Umbilical cord (tissue), 1 donor: ENCODE measurements at regions not wholly inside any gene's neighbourhood (a gene's known extent, or its start where the extent isn't known, plus 50 kb on each side); places are given as distances from the start of the nearest gene placed in this dataset.
A peak's percentile ranks its signal among the peaks of the same experiment; 100 is the strongest.
"Not testable (repeated sequence)": the region's sequence is repeated elsewhere in the genome, so short reads cannot be mapped to it uniquely, and the experiment has no call there.

Experiments
- DNase-seq: peaks from one replicate; pipeline ENCODE4 v3.0.0-alpha.2; 2015; ENCODE audit warnings: low spot score

DNA sequence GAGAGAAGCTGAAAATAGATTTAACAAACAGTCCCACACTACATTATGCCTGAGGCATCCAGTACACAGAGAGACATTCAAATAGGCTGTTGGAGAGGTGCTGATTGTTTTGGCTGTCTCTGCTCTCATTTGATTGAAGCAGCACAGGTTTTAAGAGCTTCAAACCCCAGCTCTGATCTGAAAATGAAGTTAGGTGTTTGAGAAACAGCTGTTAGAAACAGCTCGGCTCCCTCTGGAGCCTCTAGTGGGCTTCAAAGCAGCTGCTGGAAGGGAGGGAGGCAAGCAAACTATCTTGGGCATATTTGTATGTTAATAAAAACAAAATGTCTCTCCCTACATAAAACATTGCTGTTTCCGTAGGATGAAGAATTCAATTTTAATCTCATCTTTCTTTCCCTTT, 607.3 kb upstream of the GOT2 start:
- no peak for DNase-seq

DNA sequence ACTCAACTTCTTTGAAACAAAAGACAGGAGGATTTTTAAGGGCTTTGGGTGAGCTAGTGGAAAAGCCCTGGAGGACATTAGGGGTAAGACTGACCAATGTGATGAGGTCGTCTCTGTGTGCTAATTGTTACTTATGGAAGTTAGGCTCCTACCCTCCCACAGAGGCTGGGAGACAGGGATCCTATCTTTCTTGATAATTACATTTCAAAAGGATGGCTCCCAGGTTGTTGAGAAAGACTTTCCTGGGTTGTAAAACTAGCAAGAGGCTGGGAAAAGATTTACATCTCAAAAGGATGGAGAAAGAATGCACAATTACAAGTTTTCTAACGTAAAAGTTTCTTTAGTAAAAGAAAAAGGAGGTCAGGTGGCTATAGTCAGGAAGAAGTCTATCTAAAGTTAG, 605.8 kb upstream of the GOT2 start:
- no peak for DNase-seq

DNA sequence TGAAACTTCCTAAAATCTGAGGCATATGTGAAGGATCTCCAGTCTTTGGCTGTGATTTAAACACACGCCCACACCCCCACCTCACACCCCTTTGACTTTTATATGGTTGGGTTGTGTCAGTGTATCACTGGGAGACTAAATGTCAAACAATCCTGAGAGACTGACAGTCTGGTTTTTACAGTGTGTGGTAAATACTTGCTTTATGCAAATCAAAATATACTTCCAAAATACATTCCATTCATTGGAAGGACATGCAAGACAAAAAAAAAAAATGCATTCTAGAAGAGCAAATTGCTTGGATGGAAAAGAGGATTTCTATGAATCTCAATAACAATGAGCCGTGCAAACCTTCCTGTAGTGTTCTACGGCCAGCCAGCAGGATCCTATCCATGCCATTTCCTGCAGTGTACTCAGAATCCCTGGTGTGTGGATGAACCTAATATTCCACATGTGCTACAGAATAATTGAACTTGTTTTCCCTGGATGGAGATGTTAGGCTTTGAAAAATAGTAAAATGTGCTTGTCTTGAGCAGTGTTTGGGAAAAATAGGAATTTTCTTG, 602.1 kb upstream of the GOT2 start:
- DNase-seq, result no peak

DNA sequence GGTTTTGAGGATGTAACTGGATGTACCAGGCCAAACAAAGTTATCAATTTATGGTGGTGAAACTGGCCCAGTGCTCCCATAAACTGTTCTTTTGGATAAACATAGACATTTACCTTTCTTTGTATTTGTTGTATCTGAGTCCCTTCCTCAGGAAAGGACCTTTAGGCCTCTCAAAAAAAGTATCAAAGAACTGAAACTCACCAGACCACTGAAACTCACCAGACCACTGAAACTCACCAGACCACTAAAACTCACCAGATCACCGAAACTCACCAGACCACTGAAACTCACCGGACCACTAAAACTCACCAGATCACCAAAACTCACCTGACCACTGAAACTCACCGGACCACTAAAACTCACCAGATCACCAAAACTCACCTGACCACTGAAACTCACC, 597.6 kb upstream of the GOT2 start:
- not testable (repeated sequence) for DNase-seq

DNA sequence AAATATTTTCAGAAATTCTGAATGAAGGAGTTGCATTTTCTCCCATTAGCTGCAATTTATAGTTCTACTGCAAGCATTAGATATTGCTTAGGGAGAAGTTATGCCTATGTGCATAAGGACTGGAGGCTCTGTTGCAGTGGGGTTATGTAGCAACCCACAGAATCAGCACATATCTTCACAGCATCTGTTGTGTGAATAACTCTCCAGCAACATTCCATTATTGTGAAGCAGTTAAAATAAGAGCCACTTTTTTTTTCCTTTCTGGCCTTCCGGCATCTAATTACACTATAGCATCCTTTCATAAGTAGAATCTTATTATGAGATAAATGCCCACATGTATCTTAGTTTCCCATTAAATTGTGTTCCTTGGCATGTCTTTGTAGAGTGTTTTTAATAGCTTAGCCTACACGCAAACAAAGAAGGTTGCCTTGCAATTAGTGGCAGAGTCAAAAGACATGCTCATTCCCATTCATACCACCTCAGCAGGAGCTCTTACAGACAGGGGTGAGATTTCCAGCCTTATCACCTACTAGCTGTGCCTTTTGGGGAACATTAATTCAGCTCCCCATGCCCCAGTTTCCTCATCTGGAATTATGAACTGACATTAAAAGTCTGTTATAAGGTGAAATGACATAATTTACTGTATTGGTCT, 596.0 kb upstream of the GOT2 start:
- DNase-seq, result no peak

DNA sequence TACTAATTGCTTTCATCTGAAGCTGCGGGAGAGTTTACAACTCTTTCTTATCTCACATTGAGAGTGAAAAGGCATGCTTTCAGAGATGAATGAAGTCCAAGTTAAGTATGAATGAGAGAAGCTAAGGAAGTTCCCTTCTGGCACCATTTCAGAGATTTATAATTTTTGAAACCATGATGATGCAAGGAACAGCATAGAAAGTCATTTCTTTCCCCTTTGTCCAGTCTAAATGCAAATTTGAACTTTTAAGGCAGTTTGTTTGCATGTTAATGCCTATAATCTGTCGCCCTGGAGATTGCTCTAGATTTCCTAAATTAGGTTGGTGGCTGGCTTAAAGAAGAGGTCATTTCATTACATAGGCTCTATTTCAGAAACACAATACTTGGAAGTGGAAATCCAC, 594.8 kb upstream of the GOT2 start:
- no peak for DNase-seq

DNA sequence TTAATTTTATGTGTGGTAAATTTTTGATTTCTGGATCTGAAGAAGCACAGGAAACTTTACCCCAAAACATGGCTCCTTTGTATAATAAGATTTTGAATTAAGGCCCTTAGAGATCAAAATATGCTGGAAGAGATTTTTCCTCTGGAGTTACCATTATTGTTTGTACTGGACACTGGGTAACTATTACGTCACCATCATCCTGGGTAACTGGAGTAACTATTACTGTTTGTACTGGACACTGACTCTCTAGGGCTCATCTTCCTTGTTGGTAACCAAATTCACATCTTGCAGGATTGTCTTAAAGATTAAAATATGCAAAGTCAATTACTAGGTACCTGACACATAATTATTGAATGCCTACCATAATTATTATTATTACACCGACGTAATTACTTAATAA, 593.8 kb upstream of the GOT2 start:
- DNase-seq, result no peak

DNA sequence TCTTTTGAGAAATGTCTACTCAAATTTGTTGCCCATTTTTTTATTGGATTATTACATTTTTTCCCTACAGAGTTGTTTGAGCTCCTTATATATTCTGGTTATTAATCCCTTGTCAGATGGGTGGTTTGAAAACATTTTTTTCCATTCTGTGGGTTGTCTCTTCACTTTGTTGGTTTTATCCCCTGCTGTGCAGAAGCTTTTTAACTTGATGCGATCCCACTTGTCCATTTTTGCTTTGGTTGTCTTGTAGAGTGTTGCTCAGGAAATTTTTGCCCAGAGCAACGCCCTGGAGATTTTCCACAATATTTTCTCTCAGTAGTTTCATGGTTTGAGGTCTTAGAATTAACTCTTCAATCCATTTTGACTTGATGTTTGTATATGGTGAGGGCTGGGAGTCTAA, 592.8 kb upstream of the GOT2 start:
- no peak for DNase-seq

DNA sequence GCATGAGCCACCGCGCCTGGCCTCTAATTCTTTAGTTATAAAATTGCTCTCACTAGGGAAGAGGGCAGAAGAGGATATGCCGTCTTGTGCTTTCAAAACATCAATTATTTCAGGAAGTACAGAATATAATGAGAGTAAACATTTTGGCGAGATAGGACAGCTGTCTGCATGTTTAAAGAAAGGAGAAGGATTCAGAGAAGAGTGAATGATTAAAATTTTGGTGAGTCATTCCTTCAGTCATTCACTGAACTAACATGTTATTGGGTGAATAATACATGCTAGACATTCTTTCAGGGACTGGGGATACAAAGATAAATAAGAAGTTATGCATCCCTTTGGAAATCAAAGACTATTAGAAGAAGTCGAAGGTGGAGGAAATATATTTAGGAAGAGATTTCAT, 590.3 kb upstream of the GOT2 start:
- no peak for DNase-seq

DNA sequence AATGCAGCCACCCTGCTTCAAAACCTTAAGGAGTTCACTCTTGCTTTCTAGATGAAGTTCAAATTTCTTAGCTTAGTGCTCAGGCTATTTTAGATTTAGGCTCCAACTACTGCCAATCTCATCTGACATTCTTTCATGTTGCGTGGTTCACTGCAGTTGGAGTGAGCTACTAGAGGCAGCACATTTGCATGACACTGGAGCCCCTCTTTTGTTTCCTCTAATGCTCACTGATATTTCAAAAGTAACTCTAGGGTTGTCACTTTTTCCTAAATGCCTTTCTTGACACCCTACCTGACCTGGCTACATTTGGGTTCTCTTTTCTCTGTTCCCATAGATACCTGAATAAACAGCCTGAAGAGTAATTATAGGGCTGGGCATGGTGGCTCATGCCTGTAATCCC, 586.5 kb upstream of the GOT2 start:
- no peak for DNase-seq

DNA sequence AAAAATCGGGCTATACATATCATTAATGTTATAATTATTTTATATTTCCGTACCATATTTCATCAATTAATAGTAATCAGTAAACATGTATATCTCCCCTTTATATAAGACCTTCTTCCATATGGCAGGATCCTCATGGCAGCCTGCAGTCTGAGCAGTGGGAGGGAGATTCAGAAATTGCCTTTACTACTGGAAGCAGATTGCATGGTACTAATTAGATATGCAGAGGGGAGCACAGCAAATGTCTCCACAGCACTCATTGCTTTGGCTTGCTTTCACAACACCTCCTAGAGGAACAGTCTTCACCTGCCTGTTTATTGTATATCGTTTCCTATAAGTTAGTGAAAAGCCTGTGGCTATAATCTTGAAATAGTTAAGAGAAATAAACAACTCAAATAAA, 585.8 kb upstream of the GOT2 start:
- no peak for DNase-seq

DNA sequence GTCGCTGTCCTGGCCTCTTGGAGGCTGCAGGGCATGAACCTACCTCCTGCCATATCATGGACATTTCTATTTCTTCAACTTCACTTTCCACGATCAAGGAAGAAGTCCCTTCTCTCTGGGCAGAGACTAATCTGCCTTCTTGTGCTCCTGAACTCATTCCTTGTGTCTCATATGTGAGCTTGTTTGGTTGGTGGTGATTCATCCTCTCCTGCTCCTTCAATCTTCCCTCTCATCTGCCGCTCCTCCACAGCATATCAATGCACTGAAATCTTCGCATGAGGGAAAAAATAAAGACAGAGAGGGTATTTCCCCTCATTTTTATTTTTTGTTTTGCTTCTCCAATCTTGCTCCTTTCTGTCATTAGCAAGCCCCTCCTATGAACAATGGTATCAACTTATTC, 571.7 kb upstream of the GOT2 start:
- DNase-seq, result no peak

DNA sequence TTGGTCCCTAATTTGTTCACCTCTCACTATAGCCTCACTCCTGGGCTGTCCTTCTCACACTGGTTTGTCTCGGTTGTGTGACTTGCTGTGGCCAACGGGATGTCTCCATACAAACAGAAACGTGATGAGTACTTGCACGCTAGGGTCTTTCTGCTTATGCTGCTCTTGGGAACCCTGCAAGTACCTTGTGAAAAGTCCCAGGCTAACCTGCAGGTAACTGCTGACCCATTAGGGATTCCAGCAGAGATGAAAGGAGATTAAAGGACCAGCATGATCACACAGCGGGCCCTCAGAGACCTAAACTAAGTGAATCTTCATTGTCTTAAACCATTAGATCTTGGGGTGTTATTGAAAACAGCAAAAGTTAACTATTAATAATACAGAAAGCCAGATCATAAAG, 562.8 kb upstream of the GOT2 start:
- no peak for DNase-seq

DNA sequence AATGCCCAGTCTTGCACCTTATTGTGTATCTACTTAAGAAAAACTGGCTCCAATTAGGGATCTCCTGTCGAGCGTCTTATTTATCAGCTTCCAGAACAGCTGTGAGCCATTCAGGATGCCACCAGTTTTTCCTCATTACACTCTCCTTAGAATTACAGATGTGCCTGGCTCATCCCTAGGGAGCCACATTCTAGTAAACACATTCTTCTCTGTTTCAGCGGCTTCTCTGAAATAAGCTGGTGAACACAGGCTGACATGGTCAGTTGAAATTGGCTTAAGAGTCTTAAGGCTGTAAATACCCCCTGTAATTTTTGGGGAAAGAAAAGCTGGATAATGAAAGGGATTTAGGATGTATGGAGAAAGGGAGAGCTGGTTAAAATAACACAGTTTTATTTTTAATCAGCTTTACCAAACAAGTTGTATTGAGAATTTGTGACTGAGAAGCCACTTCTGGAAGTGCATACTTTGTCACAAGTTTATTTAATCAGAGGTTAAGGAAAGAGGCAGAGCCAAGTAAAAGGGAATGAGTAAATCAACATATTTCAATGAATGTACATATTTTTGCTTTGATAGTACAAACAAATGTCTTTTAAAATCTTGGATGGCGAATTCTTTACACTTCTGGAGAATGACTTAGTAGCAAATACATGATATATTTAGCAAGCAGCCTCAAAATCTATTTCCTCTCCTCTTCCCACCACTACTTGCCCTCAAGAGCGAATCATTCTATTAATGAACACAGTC, 562.0 kb upstream of the GOT2 start:
- DNase-seq, result peak; percentile 3

DNA sequence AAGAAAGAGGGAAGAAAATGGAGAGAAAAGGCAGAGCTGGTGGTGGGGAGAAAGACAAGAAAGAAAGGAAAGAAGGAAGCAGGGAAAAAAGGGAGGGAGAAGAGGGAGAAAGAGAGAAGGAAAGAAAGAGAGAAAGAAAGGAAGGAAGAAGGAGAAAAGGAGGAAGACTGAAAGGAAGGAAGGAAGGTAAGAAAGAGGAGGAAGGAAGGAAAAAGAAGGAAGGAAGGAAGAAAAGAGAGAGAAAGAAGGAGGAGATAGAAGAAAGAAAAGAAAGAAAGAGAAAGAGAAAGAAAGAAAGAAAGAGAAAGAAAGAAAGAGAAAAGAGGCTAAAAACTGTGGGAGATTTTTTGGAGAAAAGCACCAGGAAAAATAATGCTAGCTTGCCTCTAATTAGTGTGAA, 561.4 kb upstream of the GOT2 start:
- DNase-seq, result no peak

DNA sequence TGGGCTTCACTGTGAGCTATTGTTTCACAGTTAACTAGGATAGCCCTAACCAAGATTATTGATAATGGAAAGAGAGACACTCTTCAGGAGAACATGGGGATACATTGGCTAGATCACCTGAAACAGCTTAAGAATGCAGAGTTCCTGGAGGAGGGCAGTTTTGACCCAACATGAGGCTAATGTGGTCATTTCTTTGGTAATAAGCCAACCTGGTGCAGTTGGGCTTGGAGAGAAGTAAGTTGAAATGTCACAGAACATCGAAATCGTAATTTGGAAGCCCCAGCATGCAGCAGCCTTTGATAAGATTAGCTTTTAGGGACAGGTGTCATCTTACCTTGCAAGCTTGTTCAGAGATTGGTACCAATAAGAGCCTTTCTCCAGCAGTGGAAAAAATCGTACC, 556.6 kb upstream of the GOT2 start:
- no peak for DNase-seq

DNA sequence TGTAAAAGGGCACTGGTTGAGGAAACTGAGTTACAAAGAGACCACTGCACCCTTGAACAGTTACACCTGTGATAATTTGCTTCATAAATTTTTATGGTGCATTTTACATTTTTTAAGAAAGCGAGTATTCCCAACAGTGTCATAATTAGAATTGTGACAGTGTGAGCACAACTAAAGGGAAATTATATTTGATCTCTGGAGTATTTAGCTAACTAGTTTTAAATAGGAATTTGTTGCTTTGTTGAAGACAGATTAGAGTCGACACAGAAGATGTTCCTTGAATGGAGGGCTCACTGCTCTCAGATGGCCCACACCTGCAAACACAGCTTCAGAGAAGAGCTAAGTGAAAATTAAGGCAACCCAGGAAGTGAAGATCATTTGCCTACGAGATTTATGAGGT, 555.0 kb upstream of the GOT2 start:
- no peak for DNase-seq

DNA sequence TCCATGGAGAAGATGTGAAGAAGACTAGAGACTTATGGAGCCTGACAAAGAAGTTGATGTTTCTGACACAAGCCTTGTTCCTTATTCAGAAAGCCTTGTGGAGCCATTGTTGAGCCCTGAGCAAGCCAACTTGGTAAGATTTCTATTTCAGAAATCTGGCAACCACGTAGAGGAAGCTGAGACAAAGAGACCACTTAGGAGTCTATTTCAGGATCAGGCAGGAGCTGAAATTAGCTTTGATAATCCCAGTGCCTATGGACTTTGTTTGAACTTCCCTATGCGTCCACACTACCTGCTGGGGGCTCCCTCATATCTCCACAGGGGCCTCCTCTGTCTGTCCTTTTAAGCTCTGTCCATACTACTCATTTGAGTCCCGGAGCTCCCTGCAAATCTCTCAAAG, 540.0 kb upstream of the GOT2 start:
- no peak for DNase-seq

DNA sequence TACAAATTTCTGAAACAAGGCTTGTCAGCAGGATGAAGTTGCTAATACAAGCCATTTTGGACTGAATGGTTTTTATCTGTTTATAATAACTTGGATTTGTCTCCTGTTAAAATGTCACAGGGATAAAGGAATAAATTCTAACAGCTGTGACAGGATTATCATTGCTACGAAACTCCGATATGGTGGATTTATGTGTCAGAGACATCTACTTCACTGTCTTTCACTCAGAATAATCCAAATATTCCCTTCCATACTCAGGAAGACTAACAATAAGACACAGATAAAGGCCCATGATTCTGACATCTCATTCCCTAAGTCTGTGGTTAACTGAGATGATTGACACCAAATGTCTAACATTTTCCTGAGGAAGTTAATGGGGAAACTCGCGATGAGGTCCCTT, 529.8 kb upstream of the GOT2 start:
- no peak for DNase-seq

DNA sequence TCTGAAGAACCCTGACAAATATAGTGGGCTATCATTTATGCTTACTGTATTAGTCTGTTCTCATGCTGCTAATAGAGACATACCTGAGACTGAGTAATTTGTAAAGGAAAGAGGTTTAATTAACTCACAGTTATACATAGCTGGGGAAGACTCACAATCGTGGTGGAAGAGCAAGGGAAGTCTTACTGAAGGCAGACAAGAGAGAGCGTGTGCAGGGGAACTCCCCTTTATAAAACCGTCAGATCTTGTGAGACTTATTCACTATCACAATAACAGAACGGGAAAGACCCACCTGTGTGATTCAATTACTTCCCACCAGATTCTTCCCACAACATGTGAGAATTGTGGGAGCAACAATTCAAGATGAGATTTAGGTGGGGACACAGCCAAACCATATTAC, 526.8 kb upstream of the GOT2 start:
- DNase-seq, result no peak

DNA sequence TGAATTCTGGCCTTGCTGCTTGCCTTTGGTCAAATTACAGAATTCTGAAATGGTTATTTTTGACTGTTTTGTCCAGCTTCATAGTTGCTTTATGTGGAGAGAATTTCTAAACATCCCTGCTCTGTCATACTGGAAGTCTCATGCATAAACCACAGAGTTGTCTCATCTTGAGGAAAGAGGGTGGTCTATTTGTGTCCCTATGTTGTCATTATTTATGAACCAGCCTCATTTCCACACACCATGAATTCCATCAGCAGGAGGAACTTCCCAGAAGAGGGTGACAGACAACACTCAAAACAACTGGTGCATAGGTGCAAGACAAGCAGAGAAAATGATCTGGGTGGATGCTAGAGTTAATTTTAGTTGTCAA, 525.8 kb upstream of the GOT2 start:
- DNase-seq, result no peak

DNA sequence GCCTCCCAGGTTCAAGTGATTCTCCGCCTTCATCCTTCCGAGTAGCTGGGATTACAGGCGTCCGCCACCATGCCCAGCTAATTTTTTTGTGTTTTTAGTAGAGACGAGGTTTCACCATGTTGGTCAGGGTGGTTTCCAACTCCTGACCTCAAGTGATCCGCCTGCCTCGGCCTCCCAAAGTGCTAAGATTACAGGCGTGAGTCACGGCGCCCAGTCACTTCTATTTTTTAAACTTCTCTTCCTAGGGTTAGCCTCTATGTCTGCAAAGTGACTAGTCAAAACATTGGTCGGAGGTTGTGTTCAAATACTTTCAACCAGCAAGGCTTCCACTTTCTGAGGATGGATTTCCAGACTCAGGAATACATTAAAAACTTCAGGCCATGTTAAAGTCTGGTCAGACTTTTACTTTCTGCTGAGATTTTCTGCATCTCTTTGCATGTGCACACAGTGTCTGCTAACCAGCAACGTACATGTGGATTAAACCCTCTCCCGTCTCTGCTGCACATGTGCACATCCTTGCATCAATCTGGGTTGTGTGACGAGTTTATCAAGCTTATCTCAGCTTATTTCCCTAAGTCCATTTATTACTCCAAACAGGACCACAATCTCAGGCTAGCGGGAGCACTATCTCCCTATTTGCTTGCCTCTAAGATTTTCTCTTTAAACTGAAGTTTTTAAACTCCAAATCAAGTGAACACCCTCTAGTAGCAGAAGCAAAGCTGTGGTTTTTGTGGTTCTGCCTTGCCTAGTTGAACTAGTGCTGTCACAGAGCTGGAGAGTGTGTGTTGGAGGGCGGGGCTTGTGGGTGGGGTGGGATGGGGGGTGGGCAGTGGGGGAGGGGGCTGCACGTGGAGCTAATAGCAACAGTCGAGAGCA, 525.2 kb upstream of the GOT2 start:
- peak; percentile 31 for DNase-seq

DNA sequence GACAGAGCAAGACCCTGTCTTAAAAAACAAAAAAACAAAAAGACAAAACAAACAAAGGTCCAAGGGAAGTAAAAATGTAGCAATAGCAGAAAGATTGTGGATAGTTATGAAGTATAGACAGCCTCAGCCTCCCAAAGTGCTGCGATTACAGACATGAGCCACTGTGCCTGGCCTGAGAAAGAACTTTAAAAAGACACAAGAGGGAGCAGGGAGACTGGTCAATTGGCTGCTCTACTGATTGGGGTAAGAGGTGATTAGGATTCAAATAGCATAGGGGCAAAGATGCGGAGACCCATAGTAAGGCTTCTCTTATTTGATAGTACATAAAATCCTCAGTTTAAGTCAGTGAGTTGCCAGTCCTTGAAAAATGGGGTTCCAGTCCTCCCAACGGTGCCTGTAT, 518.2 kb upstream of the GOT2 start:
- DNase-seq, result no peak
